GM21528 (cell line): ENCODE measurements at regions not wholly inside any gene's neighbourhood (a gene's known extent, or its start where the extent isn't known, plus 50 kb on each side); places are given as distances from the start of the nearest gene placed in this dataset.
"Not testable (repeated sequence)": the region's sequence is repeated elsewhere in the genome, so short reads cannot be mapped to it uniquely, and the experiment has no call there.

ENCODE experiments used
- ATAC-seq: cut with Tn5 transposase; IDR thresholded peaks from one replicate; pipeline ENCODE4 v1.9.1; 2021; ENCODE audit warnings: mild to moderate bottlenecking, moderate library complexity; ENCODE audit not compliant: unreplicated experiment, low FRiP score

DNA sequence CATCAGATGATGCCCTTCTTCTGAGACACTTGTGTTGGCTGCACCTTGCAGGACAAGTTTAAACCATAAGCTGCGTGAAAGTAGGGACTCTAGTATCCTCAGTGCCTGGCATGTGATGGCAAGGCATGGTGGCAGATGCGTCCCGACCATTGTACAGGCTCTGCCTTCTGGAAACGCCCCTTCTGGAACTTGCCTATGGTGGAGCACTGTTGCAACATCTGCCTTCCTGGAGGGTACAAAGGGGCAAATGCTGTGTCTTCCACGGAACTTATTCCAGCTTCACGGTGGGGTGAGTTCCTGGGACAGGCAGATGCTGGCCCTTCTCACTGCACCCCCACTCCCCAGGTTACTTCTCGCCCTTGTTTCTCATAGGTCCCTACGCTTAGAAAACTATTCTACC, 232.8 kb downstream of the THBS2 start:
- no peak for ATAC-seq

DNA sequence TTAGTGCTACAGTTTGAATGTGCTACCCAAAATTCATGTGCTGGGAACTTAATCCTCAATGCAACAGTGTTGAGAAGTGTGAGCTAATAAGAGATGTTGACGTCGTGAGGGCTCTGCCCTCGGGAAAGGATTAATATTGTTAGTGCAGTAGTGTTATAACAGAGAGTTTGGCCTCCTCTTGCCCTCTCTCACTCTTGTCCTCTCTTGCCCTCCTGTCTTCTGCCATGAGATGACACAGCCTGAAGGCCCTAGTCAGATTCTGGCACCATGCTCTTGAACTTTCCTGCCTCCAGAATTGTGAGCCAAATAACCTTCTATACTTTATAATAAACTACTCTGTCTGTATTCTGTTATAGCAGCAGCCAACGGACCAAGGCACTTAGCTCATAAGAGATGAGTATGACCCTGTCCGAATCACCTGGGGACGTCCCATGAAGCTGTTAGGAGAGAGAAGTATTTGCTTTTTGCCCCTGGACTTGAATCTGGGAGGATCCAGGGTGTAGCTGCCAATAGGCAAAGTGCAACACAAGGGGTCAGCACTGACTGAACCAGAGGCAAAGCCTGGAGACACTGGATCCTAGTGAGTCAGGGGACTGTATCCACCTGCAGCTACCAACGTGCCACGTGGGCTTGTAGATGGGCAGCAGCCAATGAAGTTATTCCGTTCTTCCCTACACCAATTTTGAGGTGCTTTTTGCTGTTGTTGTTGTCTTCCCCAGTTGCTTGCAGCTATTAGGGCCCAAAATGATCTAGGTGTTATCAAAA, 233.7 kb downstream of the THBS2 start:
- ATAC-seq, result no peak

DNA sequence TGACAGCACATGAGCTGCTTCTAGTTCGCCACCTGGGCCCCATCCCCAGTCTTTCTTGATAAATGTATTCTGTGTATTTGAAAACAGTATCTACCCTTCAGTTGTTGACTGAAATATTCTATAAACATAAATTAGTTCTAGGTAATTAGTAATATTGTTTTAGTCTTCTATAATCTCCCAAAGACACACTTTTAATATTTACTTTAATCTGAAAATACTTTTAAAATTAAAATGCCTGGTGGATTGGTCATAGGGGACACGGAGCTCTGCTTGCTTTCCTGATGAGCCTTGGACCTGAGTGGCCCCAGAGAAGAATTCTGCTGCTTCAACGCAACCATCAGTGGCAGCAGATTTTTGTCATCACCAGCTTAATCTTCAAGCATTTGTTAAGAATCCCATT, 234.5 kb downstream of the THBS2 start:
- no peak for ATAC-seq

DNA sequence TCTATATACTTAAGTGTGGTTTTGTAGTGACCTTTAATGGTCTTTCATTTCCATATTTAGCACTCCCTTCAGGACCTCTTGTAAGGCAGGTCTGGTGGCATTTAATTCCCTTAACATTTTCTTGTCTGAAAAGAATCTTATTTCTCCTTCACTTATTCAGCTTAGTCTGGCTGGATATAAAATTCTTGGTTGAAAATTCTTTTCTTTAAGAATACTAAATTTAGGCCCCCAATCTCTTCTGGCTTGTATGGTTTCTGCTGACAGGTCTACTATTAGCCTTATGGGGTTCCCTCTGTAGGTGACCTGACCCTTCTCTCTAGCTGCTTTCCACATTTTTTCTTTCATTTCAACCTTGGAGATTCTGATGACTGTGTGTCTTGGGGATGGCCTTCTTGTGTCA, 236.9 kb downstream of the THBS2 start:
- no peak for ATAC-seq

DNA sequence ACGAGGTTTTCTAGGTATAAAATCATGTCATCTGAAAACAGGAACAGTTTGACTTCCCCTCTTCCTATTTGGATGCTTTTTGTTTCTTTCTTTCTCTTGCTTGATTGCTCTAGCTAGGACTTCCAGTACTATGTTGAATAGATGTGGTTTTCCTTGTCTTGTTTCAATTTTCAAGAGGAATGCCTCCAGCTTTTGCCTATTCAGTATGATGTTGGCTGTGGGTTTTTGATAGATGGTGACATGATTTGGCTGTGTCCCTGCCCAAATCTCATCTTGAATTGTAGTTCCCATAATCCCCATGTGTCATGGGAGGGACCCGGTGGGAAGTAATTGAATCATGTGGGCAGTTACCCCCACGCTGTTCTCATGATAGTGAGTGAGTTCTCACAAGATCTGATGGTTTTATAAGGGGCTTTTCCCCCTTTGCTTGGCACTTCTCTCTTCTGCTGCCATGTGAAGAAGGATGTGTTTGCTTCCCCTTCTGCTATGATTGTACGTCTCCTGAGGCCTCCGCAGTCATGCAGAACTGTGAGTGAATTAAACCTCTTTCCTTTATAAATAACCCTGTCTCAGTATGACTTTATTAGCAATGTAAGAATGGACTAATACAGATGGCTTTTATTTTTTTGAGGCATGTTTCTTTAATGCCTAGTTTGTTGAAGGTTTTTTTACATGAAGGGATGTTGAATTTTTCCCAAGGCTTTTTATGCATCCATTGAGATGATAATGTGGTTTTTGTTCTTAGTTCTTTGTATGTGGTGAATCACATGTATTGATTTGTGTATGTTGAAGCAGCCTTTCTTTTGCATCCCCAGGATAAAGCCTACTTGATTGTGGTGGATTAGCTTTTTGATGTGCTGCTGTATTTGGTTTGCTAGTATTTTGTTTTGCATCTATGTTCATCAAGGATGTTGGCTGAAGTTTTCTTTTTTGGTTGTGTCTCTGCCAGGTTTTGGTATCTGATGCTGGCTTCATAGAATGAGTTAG, 239.1 kb downstream of the THBS2 start:
- ATAC-seq, result no peak

DNA sequence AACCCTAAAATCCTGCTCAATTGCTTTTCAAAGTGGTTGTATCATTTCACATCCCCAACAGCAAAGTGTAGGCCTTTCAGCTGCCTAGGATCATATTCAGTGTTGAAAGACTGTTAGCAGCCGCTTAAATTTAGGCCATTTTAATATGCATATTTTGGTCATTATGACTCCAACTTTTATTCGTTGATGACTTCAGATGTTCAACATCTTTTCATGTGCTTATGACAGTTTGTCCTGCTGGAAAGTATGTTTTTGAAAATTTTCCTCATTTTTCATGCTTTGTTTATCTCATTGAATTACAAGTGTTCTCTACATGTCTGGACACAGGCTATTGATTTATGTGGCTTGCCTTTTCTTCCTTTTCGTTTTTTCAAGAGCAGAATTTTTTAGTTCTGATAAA, 244.0 kb downstream of the THBS2 start:
- ATAC-seq, result no peak

DNA sequence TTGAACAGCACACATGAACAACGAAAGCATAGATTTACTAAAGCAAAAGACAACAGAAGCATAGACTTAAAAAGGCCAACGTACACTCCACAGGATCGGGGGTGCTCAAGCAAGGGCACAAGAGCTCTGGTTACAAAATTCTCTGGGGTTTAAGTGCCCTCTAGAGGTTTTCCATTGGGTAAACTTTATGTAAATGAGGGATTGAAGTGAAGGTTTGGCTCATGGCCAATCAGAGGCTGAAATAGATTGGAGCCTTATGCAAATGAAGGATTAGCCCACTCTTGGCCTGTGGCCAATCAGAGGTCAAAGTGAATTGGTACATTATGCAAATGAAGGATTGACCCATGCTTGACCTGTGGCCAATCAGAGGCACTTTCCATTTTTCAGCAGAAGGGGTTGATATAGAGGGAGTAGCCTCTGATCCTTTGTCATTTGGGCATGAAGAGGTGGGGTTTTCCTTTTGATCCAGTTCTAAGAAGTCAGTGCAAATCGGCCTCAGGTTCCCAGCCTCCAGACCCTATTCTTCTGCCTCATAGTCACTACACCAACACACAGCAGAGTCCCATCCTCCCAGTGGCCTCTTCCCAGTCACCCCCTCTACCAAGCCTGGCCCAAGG, 244.9 kb downstream of the THBS2 start:
- no peak for ATAC-seq

DNA sequence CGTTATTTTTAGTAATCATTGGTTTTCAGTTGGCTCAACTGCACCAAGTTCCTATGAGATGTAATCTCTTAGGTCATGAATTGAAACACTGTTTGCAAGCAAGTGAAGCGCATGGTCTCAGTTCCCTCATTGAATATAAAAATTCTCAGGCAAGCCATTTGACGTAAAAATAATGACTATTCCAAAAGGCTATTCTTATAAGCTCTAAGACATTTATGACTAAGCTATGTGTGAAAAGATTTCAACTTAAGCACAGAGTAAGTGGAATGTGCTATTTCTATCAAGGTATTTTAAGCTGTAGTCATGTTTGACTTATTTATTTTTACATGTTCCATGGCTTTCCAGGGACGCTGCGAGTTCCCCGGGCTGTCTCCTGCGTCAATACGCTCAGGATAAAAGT, 248.5 kb downstream of the THBS2 start:
- no peak for ATAC-seq

DNA sequence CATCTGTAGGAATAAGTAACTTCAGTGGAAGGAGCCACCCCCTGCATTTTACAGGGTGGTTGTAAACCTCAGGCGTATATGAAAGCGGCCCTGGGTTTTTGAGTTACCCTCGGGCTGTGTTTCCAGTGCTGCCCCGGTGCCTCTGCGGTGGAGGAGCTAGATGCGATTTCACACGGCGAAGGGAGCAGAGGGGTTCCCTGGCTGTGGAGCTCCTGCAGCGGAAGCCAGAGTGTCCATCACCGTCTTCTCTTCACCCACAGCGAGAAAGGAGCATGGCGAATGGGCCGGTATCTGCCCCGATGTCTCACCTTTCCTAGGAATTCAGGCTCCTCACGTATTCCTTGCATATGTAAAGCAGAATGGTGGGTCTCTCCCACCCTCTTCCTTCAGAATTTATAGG, 253.6 kb downstream of the THBS2 start:
- ATAC-seq, result no peak

DNA sequence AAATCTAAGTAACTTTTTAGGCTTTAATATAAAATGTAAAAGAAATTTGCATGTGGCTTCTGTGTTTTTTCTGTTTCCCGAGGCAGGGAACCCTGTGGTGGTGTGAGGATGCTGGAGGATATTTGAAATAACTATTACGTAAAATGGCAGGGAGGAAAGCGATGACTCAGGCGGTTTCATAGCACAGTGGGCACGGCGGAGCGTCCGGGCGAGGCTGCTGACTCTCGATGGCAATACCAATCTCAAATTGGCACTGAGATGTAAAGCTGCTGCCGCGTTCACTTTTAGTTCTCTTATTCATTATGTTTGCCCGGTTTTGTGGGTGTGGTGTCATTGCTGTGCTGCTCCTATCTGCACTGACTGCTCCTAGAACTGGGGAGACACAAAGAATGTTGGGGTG, 254.3 kb downstream of the THBS2 start:
- no peak for ATAC-seq

DNA sequence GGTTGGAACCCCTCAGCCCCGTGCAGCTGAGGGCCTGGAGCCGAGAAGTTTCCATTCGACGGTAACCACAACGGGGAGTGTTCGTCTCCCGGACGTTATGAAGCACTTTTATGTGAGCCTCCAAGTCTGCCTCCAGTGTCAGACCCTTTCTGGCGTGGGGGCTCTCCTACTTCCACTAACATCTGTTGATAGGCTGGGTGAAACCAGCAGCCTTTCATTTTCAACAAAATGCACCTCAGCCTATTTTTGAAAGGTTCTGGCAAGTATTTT, 257.4 kb downstream of the THBS2 start:
- no peak for ATAC-seq

DNA sequence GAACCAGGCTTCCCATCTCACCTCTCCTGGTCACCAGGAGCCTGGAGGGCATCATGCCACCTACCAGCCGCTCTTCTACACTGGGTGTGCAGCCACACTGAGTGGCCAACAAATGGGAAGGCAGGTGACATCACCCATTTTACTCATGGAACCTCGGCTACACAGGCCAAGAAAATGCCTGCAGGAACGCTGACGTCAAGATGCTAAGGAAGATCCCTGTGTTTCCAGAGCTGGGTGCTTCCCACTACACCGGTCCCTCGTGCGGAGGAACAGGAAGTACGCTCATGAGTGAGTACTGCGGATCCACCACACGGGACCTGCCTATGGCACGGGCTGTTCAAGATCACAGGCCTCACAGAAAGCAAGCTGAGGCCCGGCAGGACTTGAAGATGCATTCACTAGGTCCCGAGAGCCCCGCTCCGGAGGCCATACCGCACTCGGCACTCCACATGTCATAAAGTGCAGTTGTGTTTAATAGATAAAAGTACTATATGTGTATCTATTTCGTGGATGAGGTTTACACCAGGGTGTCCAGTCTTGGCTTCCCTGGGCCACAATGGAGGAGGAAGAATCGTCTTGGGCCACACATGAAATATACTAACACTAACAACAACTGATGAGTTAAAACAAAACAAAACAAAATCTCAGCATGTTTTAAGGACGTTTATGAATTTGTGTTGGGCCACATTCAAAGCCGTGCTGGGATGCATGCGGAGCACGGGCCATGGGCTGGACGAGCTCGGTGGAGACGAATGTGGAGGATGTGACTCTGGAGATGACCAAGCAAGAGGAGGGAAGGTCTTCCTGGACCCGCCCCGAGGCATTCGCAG, 257.9 kb downstream of the THBS2 start:
- no peak for ATAC-seq

DNA sequence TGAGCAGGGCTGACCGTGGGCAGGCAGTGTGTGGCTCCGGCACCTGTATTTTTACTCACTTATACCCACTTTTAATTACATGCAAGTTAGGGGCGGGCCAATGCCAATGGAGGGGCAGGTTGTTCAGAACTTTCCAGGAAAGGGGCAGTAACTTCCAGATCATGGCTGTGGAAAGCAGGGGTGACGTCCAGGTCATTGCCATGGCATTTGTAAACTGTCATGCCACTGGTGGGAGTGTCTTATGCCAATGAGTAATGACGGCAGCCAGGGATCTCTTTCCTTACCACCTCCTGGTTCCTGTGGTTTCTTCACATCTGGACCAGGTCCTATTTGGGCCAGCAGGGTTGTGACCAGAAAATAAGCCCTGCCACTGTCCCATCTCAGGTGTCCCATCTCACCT, 258.7 kb downstream of the THBS2 start:
- ATAC-seq, result no peak

DNA sequence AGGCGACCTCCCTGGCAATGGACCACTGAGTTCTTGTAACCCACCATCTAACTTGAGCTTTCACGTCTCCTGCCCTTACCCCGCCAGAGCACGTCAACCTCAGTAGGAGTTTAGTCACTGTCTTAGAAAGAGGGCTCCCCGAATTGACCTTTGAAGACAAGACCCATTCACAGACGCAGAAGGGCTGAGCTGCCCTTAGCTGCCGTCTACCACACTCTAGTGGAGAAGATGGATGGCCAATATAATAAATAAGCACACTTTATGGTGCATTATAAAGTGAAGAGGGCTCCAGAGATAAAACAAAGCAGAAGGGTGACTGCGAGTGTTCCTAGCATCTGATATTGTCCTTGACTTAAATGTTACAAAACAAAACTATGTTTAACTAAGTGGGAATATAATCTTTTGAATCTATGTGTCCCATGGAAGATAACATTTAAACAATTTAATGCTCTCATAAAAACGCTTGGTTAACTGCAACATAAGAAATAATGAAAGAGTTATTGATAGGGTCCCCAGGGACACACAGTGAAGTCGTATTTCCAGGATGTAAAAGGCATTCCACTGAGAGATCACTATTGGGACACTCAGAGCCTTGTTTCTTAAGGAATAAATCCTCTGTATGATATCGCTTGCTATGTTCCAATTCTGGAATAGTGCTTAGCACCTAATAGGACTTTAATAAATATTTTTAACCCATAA, 261.1 kb downstream of the THBS2 start:
- ATAC-seq, result no peak

DNA sequence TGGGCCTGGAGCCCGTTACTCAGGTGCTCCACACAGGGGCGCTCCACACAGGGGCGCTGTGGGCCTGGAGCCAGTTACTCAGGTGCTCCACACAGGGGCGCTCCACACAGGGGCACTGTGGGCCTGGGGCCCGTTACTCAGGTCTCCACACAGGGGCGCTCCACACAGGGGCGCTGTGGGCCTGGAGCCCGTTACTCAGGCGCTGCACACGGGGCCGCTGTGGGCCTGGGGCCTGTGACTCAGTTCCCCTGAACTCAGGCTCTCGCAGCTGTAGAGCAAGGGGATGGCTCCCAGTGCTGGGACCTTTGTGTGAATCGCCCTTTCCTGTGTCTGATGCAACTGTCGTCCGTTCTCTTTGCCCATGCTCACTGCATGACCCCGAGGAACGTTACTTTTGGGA, 262.0 kb downstream of the THBS2 start:
- not testable (repeated sequence) for ATAC-seq

DNA sequence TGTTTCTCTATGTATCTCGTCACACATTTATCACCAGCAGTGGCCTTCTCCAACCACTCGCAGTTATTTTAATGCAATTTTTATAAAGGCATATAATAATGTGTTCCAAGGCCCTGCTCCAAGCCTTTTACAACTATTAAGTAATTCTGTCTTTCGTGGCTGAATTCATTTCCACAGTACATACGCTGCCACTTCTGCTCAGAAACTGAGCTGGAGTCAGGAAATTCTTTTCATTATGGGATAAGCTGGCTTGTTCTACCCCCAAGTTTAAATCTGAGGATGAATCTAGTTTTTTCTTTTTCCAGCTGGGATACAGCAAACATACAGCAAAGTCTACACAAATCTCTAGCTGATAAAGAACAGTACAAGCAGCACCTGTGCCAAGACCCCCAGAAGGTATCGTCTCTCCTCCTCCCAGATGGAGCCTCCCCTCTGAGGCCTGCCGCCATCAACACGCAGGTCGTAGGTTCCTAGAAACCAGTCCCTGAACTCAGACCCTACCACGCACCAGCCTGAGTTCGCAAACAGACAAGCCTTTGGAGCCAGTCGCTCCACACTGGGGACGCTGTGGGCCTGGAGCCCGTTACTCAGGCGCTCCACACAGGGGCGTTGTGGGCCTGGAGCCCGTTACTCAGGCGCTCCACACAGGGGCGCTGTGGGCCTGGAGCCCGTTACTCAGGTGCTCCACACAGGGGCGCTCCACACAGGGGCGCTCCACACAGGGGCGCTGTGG, 263.5 kb downstream of the THBS2 start:
- no peak for ATAC-seq

DNA sequence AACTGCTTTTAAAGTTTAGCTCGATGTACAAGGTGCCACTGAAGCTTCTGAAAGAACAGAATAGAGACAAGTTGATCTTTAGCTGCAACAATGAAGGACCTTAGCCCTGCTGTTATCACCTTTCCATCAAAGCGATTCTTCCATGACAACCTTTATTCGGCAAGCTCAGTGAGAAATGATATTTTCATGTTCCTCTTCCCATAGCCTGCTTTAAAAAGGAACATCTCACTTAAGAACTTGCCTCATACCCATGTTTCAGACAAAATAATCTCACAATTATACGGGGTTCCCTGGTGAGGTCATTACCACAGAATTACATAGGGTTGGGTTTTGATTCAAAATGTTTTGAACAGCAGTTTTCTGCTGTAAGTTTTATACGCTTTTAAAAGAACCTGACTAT, 264.2 kb downstream of the THBS2 start:
- no peak for ATAC-seq

DNA sequence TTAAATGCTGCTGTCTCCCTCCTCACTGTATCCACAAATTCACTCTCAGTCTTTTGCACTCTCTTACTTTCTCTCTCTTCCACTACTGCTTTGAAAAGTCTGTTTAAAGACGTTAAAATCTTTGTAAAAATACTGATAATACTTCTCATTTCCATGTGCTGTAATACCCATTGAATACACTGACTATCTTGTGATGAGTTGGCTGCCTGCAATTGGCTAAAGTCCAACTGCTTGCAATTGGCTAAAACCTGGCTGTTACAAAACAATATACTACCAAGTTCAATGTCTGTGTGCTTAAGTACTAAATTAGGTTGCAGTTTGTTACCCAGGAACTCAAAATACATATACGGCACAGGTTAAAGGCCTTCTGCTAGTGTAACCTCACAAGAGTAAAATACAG, 264.8 kb downstream of the THBS2 start:
- no peak for ATAC-seq

DNA sequence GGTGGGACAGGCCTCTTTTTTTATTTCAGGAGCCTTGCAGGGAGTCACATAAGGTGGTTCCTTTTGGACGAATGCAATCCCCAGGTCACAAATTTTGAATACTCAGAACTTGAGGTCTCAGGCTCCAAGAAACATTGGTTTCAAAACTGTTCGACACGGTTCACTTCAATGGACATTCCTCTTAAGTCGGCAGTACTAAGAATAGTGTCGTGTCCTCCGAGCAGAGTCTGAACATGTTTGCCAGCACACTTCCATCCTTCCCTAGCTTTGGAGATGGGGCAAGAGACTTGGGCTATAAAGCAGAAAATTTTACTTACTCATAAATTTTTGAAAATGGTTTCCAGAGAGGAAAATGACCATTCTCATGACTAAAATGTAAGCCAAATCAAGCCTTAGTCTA, 265.4 kb downstream of the THBS2 start:
- no peak for ATAC-seq
